BLaER1 (cell line): ENCODE measurements at regions not wholly inside any gene's neighbourhood (a gene's known extent, or its start where the extent isn't known, plus 50 kb on each side); places are given as distances from the start of the nearest gene placed in this dataset.

Experiments used
- H3K27ac ChIP-seq: shearing (Covaris generic); formaldehyde crosslinking; 2 replicates; pipeline ENCODE4 v1.8.1; 2022
- H3K27me3 ChIP-seq: shearing (Covaris generic); formaldehyde crosslinking; 2 replicates; pipeline ENCODE4 v1.8.1; 2022
- H3K36me3 ChIP-seq: shearing (Covaris generic); formaldehyde crosslinking; 2 replicates; pipeline ENCODE4 v1.8.1; 2022
- H3K4me1 ChIP-seq: shearing (Covaris generic); formaldehyde crosslinking; 2 replicates; pipeline ENCODE4 v1.8.1; 2022
- H3K4me2 ChIP-seq: shearing (Covaris generic); formaldehyde crosslinking; 2 replicates; pipeline ENCODE4 v1.8.1; 2022
- H3K4me3 ChIP-seq: shearing (Covaris generic); formaldehyde crosslinking; 2 replicates; pipeline ENCODE4 v1.8.1; 2022
- H3K9ac ChIP-seq: shearing (Covaris generic); formaldehyde crosslinking; 2 replicates; pipeline ENCODE4 v1.8.1; 2022
- H3K9me3 ChIP-seq: shearing (Covaris generic); formaldehyde crosslinking; 2 replicates; pipeline ENCODE4 v1.8.1; 2022
- H4K20me1 ChIP-seq: shearing (Covaris generic); formaldehyde crosslinking; 2 replicates; pipeline ENCODE4 v1.8.1; 2022
- Cebpa-rat ChIP-seq: shearing (Covaris generic); IDR thresholded peaks from 2 replicates; pipeline ENCODE4 v1.8.1; 2022

DNA sequence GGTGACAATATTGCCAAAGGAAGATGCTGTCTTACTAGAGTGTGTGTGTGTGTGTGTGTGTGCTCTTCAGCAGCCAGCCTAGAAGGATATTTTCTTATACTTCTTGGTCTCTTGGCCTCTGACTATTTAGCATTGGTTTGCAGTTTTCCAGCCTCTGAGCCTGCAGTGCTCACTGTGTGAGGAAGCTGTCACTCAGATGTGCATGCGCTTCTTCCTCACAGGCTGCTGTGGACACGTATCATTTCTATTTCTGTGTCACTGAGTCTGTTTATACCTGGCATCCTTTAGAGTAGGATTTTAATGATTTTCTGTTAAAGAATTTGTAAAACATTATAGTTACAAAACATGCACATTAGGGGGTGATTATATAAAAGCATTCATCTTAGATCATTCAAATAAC is 83.3 kb downstream of the ALDH8A1 start:
- peaks cover 13% of the 10 kb centered on the region for H3K4me1 ChIP-seq
- TF ChIP-seq Cebpa-rat: no peak
- H3K27ac ChIP-seq: no peak overlapping the region
- no peak overlapping the region for H3K4me2 ChIP-seq
- no peaks in the 10 kb centered on the region for H3K27me3 ChIP-seq
- no peaks in the 10 kb centered on the region for H4K20me1 ChIP-seq
- H3K4me3 ChIP-seq: no peak overlapping the region
- no peaks in the 10 kb centered on the region for H3K9me3 ChIP-seq
- H3K9ac ChIP-seq: no peak overlapping the region
- H3K36me3 ChIP-seq: no peaks in the 10 kb centered on the region

DNA sequence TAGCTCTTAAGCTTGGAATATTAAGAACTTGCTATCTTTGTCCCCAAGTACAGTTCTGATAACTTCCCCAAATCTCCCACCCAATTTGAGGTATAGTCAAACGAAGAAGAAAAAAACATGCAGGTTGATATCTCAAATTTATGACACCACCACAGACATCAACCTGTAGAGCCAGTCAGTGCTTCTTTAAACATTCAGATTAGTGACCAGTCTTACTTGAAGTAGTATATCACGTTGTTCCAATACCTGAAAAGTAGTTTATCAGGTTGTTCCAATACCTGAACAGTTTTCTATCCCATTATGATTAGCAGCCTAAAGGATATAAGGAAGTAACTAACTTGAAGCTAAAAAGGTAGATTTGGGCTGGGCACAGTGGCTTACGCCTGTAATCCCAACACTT is 85.3 kb downstream of the ALDH8A1 start:
- no peak for TF ChIP-seq Cebpa-rat
- H3K4me3 ChIP-seq: no peak overlapping the region
- H3K9ac ChIP-seq: no peak overlapping the region
- no peaks in the 10 kb centered on the region for H3K9me3 ChIP-seq
- H3K36me3 ChIP-seq: no peaks in the 10 kb centered on the region
- no peaks in the 10 kb centered on the region for H3K4me1 ChIP-seq
- H3K27ac ChIP-seq: no peak overlapping the region
- no peaks in the 10 kb centered on the region for H3K27me3 ChIP-seq
- H4K20me1 ChIP-seq: no peaks in the 10 kb centered on the region
- no peak overlapping the region for H3K4me2 ChIP-seq

DNA sequence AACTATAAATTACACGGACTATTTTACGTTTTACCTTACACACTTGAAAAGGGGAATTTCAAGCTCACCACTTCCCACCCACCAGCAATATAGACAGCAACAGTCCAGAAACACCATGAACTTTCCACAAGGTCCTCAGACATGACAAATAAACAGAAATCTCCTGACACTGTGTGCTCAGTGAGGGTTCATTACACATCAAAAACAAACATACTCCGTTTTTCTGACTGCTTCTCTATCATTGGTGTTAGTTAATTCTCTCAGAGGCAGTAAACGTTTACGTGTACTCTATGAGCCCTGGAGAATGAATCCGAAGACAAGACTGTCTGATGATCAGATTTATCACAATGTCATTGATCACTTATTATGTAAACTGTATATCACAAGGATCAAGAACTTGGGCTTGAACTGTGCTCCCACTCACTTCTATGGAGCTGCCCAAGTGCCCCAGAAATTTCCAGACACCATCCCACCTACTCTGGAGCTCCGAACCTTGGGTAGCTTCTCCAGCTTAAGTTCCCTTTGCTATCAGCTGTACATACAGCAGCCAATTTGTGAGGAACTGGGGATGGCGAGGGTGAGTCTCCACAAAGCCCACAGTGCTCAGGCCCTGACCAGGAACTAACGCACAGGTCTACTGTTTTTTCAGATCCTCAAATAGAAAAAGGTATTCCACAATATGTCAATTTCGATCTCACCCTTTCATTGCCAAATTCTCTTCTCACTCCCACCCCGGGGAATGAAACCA is 86.0 kb downstream of the ALDH8A1 start:
- no peak for TF ChIP-seq Cebpa-rat
- Histone ChIP-seq H3K27me3 (no peaks in the 10 kb centered on the region), H3K36me3 (no peaks in the 10 kb centered on the region), H3K4me2 (no peak overlapping the region), H3K9ac (no peak overlapping the region), H3K27ac (no peak overlapping the region), H3K4me3 (no peak overlapping the region), H4K20me1 (no peaks in the 10 kb centered on the region), H3K4me1 (no peaks in the 10 kb centered on the region), H3K9me3 (no peaks in the 10 kb centered on the region)

DNA sequence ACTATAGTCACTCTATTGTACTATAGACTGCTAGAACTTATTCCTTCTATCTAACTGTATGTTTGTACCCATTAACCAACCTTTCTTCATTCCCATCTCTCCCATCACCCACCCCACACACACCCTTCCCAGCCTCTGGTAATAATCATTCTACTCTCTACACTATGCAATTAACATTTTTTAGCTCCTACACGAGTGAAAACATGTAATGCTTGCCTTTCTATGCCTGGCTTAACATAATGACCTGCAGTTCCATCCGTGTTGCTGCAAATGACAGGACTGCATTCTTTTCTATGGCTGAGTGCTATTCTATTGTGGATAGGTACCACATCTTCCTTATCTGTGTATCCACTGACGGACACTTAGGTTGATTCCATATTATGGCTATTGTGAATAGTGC is 95.5 kb downstream of the ALDH8A1 start:
- H3K27me3 ChIP-seq: no peaks in the 10 kb centered on the region
- H3K4me1 ChIP-seq: no peaks in the 10 kb centered on the region
- TF ChIP-seq Cebpa-rat: no peak
- no peaks in the 10 kb centered on the region for H3K9me3 ChIP-seq
- no peaks in the 10 kb centered on the region for H3K36me3 ChIP-seq
- H3K27ac ChIP-seq: no peak overlapping the region
- H3K4me3 ChIP-seq: no peak overlapping the region
- H3K9ac ChIP-seq: no peak overlapping the region
- no peak overlapping the region for H3K4me2 ChIP-seq
- no peaks in the 10 kb centered on the region for H4K20me1 ChIP-seq

DNA sequence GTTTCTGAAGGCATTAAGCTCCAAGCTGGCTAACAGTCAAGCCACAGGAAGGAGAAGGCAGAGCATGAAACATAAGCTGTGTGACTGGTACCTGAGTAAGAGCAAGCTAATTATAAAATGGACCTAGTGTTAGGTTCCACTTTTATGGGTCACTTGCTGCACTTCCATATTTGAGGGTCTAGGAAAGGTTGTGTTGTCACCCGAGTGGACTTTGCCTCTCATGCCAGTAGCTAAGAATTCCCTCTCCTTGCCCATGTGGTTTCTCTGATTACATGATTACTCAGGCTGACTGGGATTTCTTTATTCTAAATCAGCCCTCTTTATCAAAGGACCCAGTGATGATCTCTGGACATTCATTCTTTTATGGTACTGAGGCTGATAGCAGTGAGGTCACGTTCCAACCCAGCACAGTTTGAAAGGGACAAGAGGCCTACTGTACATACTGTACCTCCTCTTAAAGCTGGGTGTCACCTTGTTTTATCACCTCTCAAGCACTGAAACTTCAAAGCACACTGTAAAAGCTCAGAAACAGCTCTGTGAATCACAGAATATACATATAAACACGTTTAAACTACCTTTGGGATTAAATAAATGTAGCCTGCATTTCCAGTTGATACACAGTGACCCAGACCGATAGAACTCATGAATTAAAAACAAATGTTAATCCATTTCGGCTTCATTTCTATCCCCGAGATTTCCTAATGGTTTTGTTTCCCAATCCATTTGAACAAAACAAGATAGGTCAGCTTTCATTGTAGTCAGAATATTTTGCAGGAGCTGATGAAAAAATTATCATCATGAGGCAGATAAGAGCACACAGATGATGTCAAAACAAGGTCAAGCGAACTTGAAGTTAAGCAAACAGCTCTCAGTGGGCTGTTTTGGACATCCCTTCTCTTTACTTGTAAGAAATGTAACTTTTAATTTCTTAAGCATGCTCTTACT is 96.5 kb downstream of the ALDH8A1 start:
- Histone ChIP-seq H3K9me3 (no peaks in the 10 kb centered on the region), H3K36me3 (no peaks in the 10 kb centered on the region), H3K9ac (no peak overlapping the region), H3K4me3 (no peak overlapping the region), H3K27me3 (no peaks in the 10 kb centered on the region), H3K4me2 (no peak overlapping the region), H4K20me1 (no peaks in the 10 kb centered on the region), H3K27ac (no peak overlapping the region), H3K4me1 (no peaks in the 10 kb centered on the region)
- no peak for TF ChIP-seq Cebpa-rat

DNA sequence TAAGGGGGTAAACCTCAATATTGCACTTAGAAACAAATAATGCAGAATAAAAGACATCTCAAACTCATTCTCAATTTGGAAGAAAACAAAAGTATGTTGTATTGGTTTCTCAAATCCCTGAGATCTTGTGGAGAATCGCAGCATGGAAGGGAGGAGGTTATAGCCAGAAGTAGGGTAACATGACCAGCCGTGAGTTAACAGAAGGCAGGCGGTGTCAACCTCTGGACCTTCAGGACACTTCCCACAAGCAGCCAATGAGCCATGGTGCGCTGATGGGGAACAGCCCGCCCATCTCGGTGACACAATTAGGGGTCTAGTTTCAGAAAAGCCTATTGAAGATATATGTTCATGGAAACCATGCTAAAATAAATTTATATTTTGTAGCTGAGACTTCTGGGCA is 98.4 kb downstream of the ALDH8A1 start:
- H3K9ac ChIP-seq: no peak overlapping the region
- H3K9me3 ChIP-seq: no peaks in the 10 kb centered on the region
- no peaks in the 10 kb centered on the region for H3K4me1 ChIP-seq
- no peaks in the 10 kb centered on the region for H3K27me3 ChIP-seq
- H3K4me2 ChIP-seq: no peak overlapping the region
- TF ChIP-seq Cebpa-rat: no peak
- H3K27ac ChIP-seq: no peak overlapping the region
- no peaks in the 10 kb centered on the region for H3K36me3 ChIP-seq
- no peaks in the 10 kb centered on the region for H4K20me1 ChIP-seq
- H3K4me3 ChIP-seq: no peak overlapping the region

DNA sequence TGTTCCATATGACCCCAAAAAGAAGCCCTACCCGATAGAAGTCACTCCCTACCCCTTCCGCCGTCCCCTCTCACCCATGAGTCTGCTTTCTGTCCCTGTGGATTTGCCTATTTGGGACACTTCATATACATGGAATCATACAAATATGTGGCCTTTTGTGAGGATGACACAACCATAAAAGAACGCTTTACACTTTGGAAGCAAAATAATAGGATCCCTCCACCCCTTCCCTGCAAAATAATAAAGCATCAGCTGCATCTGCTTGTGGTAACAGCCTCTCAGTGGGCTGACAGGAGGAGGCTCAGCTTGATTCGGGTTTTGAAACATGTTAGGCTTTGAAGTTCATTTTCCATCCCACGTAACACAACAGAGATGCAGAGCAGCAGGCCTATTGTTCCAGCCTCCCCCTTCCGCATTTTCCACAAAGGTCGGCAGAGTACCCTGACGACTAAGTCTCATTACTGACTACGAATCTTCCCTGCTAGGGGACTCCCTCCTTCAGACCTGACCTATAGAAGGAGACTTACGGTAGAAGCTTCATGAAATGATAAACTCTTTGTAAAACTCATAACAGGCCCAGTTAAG is 99.1 kb downstream of the ALDH8A1 start:
- no peaks in the 10 kb centered on the region for H3K4me1 ChIP-seq
- H3K4me3 ChIP-seq: no peak overlapping the region
- no peaks in the 10 kb centered on the region for H3K9me3 ChIP-seq
- H3K36me3 ChIP-seq: no peaks in the 10 kb centered on the region
- no peaks in the 10 kb centered on the region for H4K20me1 ChIP-seq
- no peak overlapping the region for H3K27ac ChIP-seq
- no peaks in the 10 kb centered on the region for H3K27me3 ChIP-seq
- TF ChIP-seq Cebpa-rat: no peak
- H3K9ac ChIP-seq: no peak overlapping the region
- no peak overlapping the region for H3K4me2 ChIP-seq

DNA sequence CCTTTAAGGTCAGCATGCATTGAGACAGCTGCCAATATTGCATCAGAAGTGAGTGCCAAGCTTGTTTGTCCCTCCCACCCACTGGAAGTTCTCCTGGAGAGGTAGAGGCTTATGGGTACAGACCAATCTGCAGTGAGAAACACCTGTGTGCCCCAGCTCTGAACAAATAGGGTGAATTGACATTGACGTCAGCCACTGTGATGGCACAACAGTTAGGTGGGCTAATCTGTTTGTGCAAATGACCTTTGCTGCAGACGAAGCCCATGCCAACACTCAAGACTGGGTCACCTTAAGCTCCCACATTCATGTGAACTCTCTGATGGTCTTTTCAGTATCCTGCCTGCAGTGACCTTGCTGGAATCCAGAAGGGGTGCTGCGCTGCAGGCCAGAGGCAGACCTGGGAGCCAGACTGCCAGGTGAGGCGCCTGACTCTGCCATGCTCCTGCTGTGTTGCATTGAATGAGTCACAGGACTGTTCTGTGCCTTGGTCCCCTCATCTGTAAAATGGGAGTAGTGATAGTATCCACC is 99.9 kb downstream of the ALDH8A1 start:
- no peaks in the 10 kb centered on the region for H3K4me1 ChIP-seq

DNA sequence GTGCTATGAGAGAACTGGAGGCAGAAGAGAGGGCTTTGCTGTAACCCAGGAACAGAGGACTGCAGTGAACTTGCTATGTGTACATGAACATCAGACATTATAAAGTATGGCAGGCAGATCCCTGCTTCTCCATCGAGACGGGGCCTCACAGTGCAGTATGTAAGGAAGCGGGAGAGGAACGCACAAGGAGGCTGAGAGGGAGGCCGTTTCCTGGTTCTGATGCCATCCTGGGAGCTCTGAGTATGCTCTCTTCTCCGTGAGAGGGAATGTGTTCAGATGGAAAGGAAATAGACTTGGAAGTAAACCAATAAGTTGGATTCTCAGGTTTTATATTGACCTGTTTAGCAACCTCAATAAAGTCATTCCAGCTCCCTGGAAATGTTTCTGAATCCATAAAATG is 101.8 kb downstream of the ALDH8A1 start:
- H3K4me3 ChIP-seq: no peak overlapping the region
- no peak for TF ChIP-seq Cebpa-rat
- no peak overlapping the region for H3K4me2 ChIP-seq
- no peak overlapping the region for H3K27ac ChIP-seq
- no peaks in the 10 kb centered on the region for H3K4me1 ChIP-seq
- no peaks in the 10 kb centered on the region for H3K27me3 ChIP-seq
- no peak overlapping the region for H3K9ac ChIP-seq
- no peaks in the 10 kb centered on the region for H3K36me3 ChIP-seq
- no peaks in the 10 kb centered on the region for H3K9me3 ChIP-seq
- H4K20me1 ChIP-seq: no peaks in the 10 kb centered on the region

More for the DNA sequence above, 99.9 kb downstream of the ALDH8A1 start:
- H3K36me3 ChIP-seq: no peaks in the 10 kb centered on the region
- no peaks in the 10 kb centered on the region for H4K20me1 ChIP-seq
- H3K9me3 ChIP-seq: no peaks in the 10 kb centered on the region
- no peak overlapping the region for H3K4me2 ChIP-seq
- TF ChIP-seq Cebpa-rat: no peak
- H3K27ac ChIP-seq: no peak overlapping the region
- no peaks in the 10 kb centered on the region for H3K27me3 ChIP-seq
- no peak overlapping the region for H3K9ac ChIP-seq
- no peak overlapping the region for H3K4me3 ChIP-seq

DNA sequence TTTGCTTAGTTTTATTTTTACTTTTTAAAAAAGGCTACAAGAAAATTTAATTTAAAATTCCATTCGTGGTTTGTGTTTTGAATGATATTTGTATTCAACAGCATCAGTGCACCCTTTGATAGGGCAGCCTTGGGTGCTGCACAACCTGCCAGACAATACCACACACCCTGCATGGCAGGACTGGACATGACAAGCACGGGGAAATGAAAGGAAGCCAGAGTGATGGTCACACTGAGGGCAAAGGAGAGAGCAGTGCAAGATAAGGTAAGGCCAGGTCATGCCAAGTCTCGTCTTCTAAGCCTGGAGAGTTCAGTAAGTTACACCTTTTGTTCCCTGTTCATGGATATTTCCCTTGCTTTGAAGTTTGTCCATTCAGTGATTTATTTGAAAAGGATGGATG is 103.0 kb downstream of the ALDH8A1 start:
- no peaks in the 10 kb centered on the region for H4K20me1 ChIP-seq
- H3K36me3 ChIP-seq: no peaks in the 10 kb centered on the region
- H3K4me1 ChIP-seq: no peaks in the 10 kb centered on the region
- H3K27ac ChIP-seq: no peak overlapping the region
- H3K9ac ChIP-seq: no peak overlapping the region
- no peak overlapping the region for H3K4me3 ChIP-seq
- H3K27me3 ChIP-seq: no peaks in the 10 kb centered on the region
- no peak for TF ChIP-seq Cebpa-rat
- no peaks in the 10 kb centered on the region for H3K9me3 ChIP-seq
- no peak overlapping the region for H3K4me2 ChIP-seq
